SK-N-MC (cell line): ENCODE measurements at regions not wholly inside any gene's neighbourhood (a gene's known extent, or its start where the extent isn't known, plus 50 kb on each side); places are given as distances from the start of the nearest gene placed in this dataset.

Source experiments
- DNase-seq: peaks from one replicate; pipeline ENCODE4 v3.0.0-alpha.2; 2011; ENCODE audit warnings: low read depth, low spot score
- H3K27ac ChIP-seq: fragments of 200-600 bp; sonication (generic); 2 replicates; pipeline ENCODE4 v1.5.1; 2016; ENCODE audit warnings: mixed run types
- H3K36me3 ChIP-seq: fragments of 200-600 bp; sonication (generic); 2 replicates; pipeline ENCODE4 v1.6.1; 2017; ENCODE audit warnings: antibody characterized with exemption, low read length, mixed read lengths; ENCODE audit not compliant: insufficient read depth
- H3K4me3 ChIP-seq: fragments of 200-600 bp; sonication (generic); 2 replicates; pipeline ENCODE4 v1.5.1; 2016
- H3K9ac ChIP-seq: fragments of 200-600 bp; sonication (generic); 2 replicates; pipeline ENCODE4 v1.8.0; 2017; ENCODE audit warnings: mixed run types, mixed read lengths; ENCODE audit not compliant: insufficient read length
- H3K9me3 ChIP-seq: fragments of 200-600 bp; sonication (generic); 2 replicates; pipeline ENCODE4 v1.6.1; 2017; ENCODE audit warnings: low read depth, mild to moderate bottlenecking, antibody characterized with exemption, low read length, moderate library complexity, mixed read lengths
- EZH2 ChIP-seq: fragments of 200-600 bp; sonication (generic); IDR thresholded peaks from one replicate; pipeline ENCODE4 v1.6.1; 2017; ENCODE audit warnings: antibody characterized with exemption
- FOXP2 ChIP-seq: optimal IDR thresholded peaks from 2 replicates; pipeline ENCODE3; 2011; ENCODE audit warnings: mild to moderate bottlenecking, moderate library complexity; ENCODE audit not compliant: insufficient read depth; ENCODE audit errors: extremely low read length, control extremely low read depth
- POLR2AphosphoS5 ChIP-seq: IDR thresholded peaks from 2 replicates; pipeline ENCODE4 v1.6.1; 2012; ENCODE audit warnings: mild to moderate bottlenecking, low read depth, low read length, borderline replicate concordance

- Histone ChIP-seq H3K9ac (no peak overlapping the region), H3K36me3 (no peaks in the 10 kb centered on the region), H3K27ac (no peak overlapping the region), H3K9me3 (no peaks in the 10 kb centered on the region), H3K4me3 (no peak overlapping the region)
- TF ChIP-seq POLR2AphosphoS5 = no peak
- TF ChIP-seq EZH2 = no peak
- TF ChIP-seq FOXP2 = no peak
- no peak for DNase-seq
Observed at GRCh38 chr2:239590995-239591915, 190.4 kb upstream of the HDAC4 start.

GRCh38 chr2:239590276-239590675 lies 189.5 kb upstream of the HDAC4 start:
- Histone ChIP-seq H3K9me3 (no peaks in the 10 kb centered on the region), H3K9ac (no peak overlapping the region), H3K27ac (no peak overlapping the region), H3K4me3 (no peak overlapping the region), H3K36me3 (no peaks in the 10 kb centered on the region)
- no peak for TF ChIP-seq EZH2
- TF ChIP-seq FOXP2 = no peak
- no peak for TF ChIP-seq POLR2AphosphoS5
- DNase-seq = no peak

- Histone ChIP-seq H3K9me3 (no peaks in the 10 kb centered on the region), H3K36me3 (no peaks in the 10 kb centered on the region), H3K4me3 (no peak overlapping the region), H3K9ac (no peak overlapping the region), H3K27ac (no peak overlapping the region)
- no peak for DNase-seq
- no peak for TF ChIP-seq FOXP2
- no peak for TF ChIP-seq POLR2AphosphoS5
- no peak for TF ChIP-seq EZH2
Observed at GRCh38 chr2:239589833-239590232, 189.0 kb upstream of the HDAC4 start.

- no peak overlapping the region for H3K9ac ChIP-seq
- no peaks in the 10 kb centered on the region for H3K9me3 ChIP-seq
- no peak for DNase-seq
- no peak overlapping the region for H3K27ac ChIP-seq
- H3K4me3 ChIP-seq = no peak overlapping the region
- H3K36me3 ChIP-seq = no peaks in the 10 kb centered on the region
- TF ChIP-seq FOXP2 (no peak), POLR2AphosphoS5 (no peak)
Observed at GRCh38 chr2:239589270-239589825, 188.5 kb upstream of the HDAC4 start.

DNA sequence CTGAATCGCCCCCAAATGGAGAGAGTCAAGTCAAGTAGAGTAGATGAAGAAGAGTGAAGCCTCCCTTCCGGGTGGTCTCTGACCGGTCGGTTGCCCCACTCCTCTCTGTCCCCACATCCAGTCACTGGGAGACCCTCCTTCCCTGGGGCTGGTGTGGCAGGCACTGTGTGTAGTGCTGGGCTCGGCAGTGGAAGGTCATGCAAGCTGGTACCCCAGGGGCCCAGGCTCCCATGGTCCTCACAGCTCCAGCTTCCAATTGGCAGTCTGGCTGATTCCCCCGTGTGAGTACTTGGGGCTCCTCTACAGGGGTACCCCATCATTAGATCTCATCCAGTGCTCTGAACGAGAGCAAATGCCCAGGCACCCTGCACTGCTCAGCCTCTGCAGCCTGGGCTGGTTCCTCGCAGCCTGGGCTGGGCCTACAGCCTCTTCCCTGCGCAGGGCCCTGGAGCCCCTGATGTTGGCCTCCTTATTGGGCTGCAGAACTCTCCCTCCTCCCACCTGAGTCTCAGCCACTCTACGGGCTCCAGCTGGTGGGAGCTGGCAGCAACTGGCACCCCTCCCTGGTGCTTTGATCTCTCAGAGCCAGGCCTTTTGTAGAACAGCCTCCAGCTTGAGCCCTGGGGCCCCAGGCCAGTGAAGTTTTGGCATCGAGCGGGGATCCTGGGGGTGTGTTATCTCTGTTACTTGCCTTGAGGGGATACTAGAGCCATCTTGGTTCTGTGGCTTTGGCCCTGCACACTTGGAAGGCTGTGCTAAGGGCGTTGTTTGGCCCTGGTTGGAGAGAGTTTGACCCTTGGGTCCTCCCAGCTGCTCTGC lies 187.8 kb upstream of the HDAC4 start:
- H3K27ac ChIP-seq = no peak overlapping the region
- no peak for DNase-seq
- H3K4me3 ChIP-seq = no peak overlapping the region
- H3K9ac ChIP-seq = no peak overlapping the region
- H3K36me3 ChIP-seq = no peaks in the 10 kb centered on the region
- no peaks in the 10 kb centered on the region for H3K9me3 ChIP-seq
- TF ChIP-seq EZH2 (no peak), FOXP2 (no peak), POLR2AphosphoS5 (no peak)

DNA sequence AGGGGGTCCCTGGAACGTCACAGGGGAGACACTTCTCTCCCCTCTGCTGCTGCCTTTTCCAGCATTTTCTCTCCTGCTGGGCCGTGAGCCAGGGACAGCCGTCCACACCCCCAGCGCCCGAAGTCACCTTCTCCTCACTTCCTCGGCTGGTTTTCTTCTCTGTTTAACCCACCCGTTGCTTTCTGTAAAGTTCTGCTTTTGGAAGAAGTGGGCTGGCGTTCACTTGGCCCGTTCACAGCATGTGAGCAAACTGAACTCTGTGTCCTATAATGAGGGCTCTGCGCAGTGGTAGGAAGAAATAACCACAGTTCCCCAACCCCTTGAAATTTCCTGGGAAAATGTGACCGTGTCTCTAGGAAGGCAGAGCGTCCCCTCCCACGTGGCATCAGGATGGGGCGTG lies 187.0 kb upstream of the HDAC4 start:
- Histone ChIP-seq H3K36me3 (no peaks in the 10 kb centered on the region), H3K9ac (no peak overlapping the region), H3K27ac (no peak overlapping the region), H3K4me3 (no peak overlapping the region), H3K9me3 (no peaks in the 10 kb centered on the region)
- no peak for DNase-seq
- TF ChIP-seq POLR2AphosphoS5 = no peak
- TF ChIP-seq FOXP2 = no peak
- no peak for TF ChIP-seq EZH2

DNA sequence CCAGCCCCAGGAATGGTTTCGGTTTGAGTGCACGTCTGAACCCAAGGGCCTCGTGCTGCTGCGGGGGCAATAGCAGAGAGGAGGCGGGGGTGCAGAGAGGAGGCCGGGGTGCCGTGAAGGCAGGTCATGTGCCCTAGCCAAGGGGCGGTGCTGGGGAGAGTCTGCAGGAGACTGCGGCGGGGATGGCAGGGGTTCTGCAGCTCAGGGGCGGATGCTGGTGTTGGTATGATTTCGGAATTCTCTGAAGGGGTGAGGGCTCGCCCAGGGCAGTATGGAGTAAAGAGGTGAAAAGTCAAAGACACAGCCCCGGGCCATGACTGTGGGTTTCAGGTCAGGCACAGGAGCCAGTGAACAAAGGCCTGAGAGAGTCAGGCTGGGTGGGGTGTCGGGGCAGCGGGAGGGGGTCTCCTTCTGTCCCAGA lies 186.5 kb upstream of the HDAC4 start:
- Histone ChIP-seq H3K27ac (no peak overlapping the region), H3K4me3 (no peak overlapping the region), H3K36me3 (no peaks in the 10 kb centered on the region), H3K9me3 (no peaks in the 10 kb centered on the region), H3K9ac (no peak overlapping the region)
- TF ChIP-seq POLR2AphosphoS5 (no peak), FOXP2 (no peak), EZH2 (no peak)
- no peak for DNase-seq
